ENCODE measurements at regions not wholly inside any gene's neighbourhood (a gene's known extent, or its start where the extent isn't known, plus 50 kb on each side); places are given as distances from the start of the nearest gene placed in this dataset.

GRCh38 chr5:166883016-166883415 is 1408.4 kb upstream of the WWC1 start:
- no peaks in the 10 kb centered on the region for H3K9me3 ChIP-seq
- TF ChIP-seq CTCF (IDR thresholded peaks at IDR 0.05), result no peak
- ATAC-seq (no peak), DNase-seq (no peak), FAIRE-seq (no peak)
- no peak overlapping the region for H3K4me3 ChIP-seq
- no peaks in the 10 kb centered on the region for H3K4me1 ChIP-seq
- 58 to 78% methylated on average over 4 of the region's 4 CpGs for WGBS, 2 donors
- no peaks in the 10 kb centered on the region for H3K27me3 ChIP-seq
- intact Hi-C loops (cut with DNase I), result no loop called here
- H3K27ac ChIP-seq, result no peak overlapping the region
- no peaks in the 10 kb centered on the region for H3K36me3 ChIP-seq

GRCh38 chr5:166898166-166898565 is 1393.3 kb upstream of the WWC1 start:
- H3K4me1 ChIP-seq, result no peaks in the 10 kb centered on the region
- no peaks in the 10 kb centered on the region for H3K36me3 ChIP-seq
- no peak for FAIRE-seq
- 13 to 14% methylated on average over 6 of the region's 6 CpGs for WGBS, 2 donors
- H3K27me3 ChIP-seq, result no peaks in the 10 kb centered on the region
- DNase-seq, result no peak
- intact Hi-C loops (cut with DNase I), result no loop called here
- H3K27ac ChIP-seq, result no peak overlapping the region
- H3K9me3 ChIP-seq, result no peaks in the 10 kb centered on the region
- no peak for ATAC-seq
- H3K4me3 ChIP-seq, result no peak overlapping the region
- TF ChIP-seq CTCF (IDR thresholded peaks at IDR 0.05), result no peak

GRCh38 chr5:166899343-166899742 is 1392.1 kb upstream of the WWC1 start:
- no peak for TF ChIP-seq CTCF (IDR thresholded peaks at IDR 0.05)
- no peak for ATAC-seq
- no peak for DNase-seq
- Histone ChIP-seq H3K27ac (no peak overlapping the region), H3K27me3 (no peaks in the 10 kb centered on the region), H3K9me3 (no peaks in the 10 kb centered on the region), H3K4me3 (no peak overlapping the region), H3K4me1 (no peaks in the 10 kb centered on the region), H3K36me3 (no peaks in the 10 kb centered on the region)
- intact Hi-C loops (cut with DNase I), result no loop called here
- WGBS, 2 donors, result 88 to 92% methylated on average over 5 of the region's 5 CpGs
- no peak for FAIRE-seq

- H3K27ac ChIP-seq, result no peak overlapping the region
- FAIRE-seq, result no peak
- no peak for DNase-seq
- TF ChIP-seq CTCF (IDR thresholded peaks at IDR 0.05), result no peak
- no peaks in the 10 kb centered on the region for H3K9me3 ChIP-seq
- no peaks in the 10 kb centered on the region for H3K27me3 ChIP-seq
- intact Hi-C loops (cut with DNase I), result no loop called here
- no peaks in the 10 kb centered on the region for H3K4me1 ChIP-seq
- no peak for ATAC-seq
- WGBS, 2 donors, result 84 to 87% methylated on average over 7 of the region's 7 CpGs
- no peak overlapping the region for H3K4me3 ChIP-seq
- H3K36me3 ChIP-seq, result no peaks in the 10 kb centered on the region
Measured at GRCh38 chr5:166904571-166904970, 1386.9 kb upstream of the WWC1 start.

- WGBS, 2 donors, result 50 to 51% methylated on average over 6 of the region's 6 CpGs
- DNase-seq (no peak), FAIRE-seq (no peak), ATAC-seq (no peak)
- no peak overlapping the region for H3K4me3 ChIP-seq
- H3K27me3 ChIP-seq, result no peaks in the 10 kb centered on the region
- intact Hi-C loops (cut with DNase I), result no loop called here
- no peaks in the 10 kb centered on the region for H3K9me3 ChIP-seq
- H3K36me3 ChIP-seq, result no peaks in the 10 kb centered on the region
- no peak overlapping the region for H3K27ac ChIP-seq
- no peak for TF ChIP-seq CTCF (IDR thresholded peaks at IDR 0.05)
- no peaks in the 10 kb centered on the region for H3K4me1 ChIP-seq
Measured at GRCh38 chr5:166906991-166907713, 1384.3 kb upstream of the WWC1 start.

Measured in pancreas (tissue), 10 donors.